ENCODE measurements at regions not wholly inside any gene's neighbourhood (a gene's known extent, or its start where the extent isn't known, plus 50 kb on each side); places are given as distances from the start of the nearest gene placed in this dataset.
"Not testable (repeated sequence)": the region's sequence is repeated elsewhere in the genome, so short reads cannot be mapped to it uniquely, and the experiment has no call there.

- not testable (repeated sequence) for TF ChIP-seq CTCF, POLR2A (IDR thresholded peaks at IDR 0.05)
These were observed 72.6 kb upstream of the SEC22B start for GRCh38 chr1:120248726-120249427.

Data from breast epithelium (tissue), 3 donors.